Suprapubic skin (tissue), 3 donors: ENCODE measurements at regions not wholly inside any gene's neighbourhood (a gene's known extent, or its start where the extent isn't known, plus 50 kb on each side); places are given as distances from the start of the nearest gene placed in this dataset.

Experiments used
- CTCF ChIP-seq, 2 donors: fragments of 200-600 bp in 1 of 2; fragments of 450-650 bp in 1 of 2; sonication (generic) in 1 of 2; IDR thresholded peaks; one replicate each; pipeline ENCODE4 v1.5.1; 2016 to 2019; ENCODE audit warnings: antibody characterized with exemption in 2 of 2, mild to moderate bottlenecking in 1 of 2, moderate library complexity in 1 of 2
- POLR2AphosphoS5 ChIP-seq, 3 donors: sonication (generic); formaldehyde crosslinking; IDR thresholded peaks; one replicate each; pipeline ENCODE4 v1.6.1; 2017; ENCODE audit warnings: antibody characterized with exemption in 3 of 3

GRCh38 chr16:64542152-64542551 lies 579.7 kb downstream of the CDH11 start:
- no peak for TF ChIP-seq POLR2AphosphoS5 (IDR thresholded peaks at IDR 0.05)
- TF ChIP-seq CTCF (IDR thresholded peaks at IDR 0.05): no peak
